Activated CD8-positive, alpha-beta T cell treated with anti-CD3 and anti-CD28 coated beads for 36 hours (primary cell): ENCODE measurements at regions not wholly inside any gene's neighbourhood (a gene's known extent, or its start where the extent isn't known, plus 50 kb on each side); places are given as distances from the start of the nearest gene placed in this dataset.

Experiments
- ATAC-seq: fragments of 200-7000 bp; cut with Tn5 transposase; one replicate; pipeline ENCODE4 v1.10.0; 2021; ENCODE audit warnings: mild to moderate bottlenecking, moderate library complexity
- CTCF ChIA-PET: fragments of 350-600 bp; sonication (Branson Sonifier 250); formaldehyde crosslinking; loops from one replicate; lab custom pipeline; 2021; ENCODE audit warnings: antibody characterized with exemption; lab: Charles Lee
- POLR2A ChIA-PET: fragments of 350-600 bp; sonication (Branson Sonifier 250); formaldehyde crosslinking; loops from one replicate; lab custom pipeline; 2021; ENCODE audit warnings: antibody characterized with exemption; lab: Charles Lee
- DNase-seq: peaks from one replicate; pipeline ENCODE4 v3.0.0-alpha.2; 2020
- H3K27ac Mint-ChIP-seq: one replicate; pipeline ENCODE4 v1.8.0; 2021; ENCODE audit warnings: mild to moderate bottlenecking, mixed read lengths
- H3K27me3 Mint-ChIP-seq: one replicate; pipeline ENCODE4 v1.8.0; 2021; ENCODE audit warnings: mixed read lengths
- H3K36me3 Mint-ChIP-seq: one replicate; pipeline ENCODE4 v1.8.0; 2021; ENCODE audit warnings: low read depth, mixed read lengths
- H3K4me1 Mint-ChIP-seq: one replicate; pipeline ENCODE4 v1.8.0; 2021; ENCODE audit warnings: low read depth, mixed read lengths
- H3K4me3 Mint-ChIP-seq: one replicate; pipeline ENCODE4 v1.8.0; 2021; ENCODE audit warnings: mild to moderate bottlenecking, moderate library complexity, mixed read lengths
- H3K9me3 Mint-ChIP-seq: one replicate; pipeline ENCODE4 v1.8.0; 2021; ENCODE audit warnings: mixed read lengths
- CTCF ChIP-seq: fragments of 200-600 bp; IDR thresholded peaks from one replicate; pipeline ENCODE4 v1.8.0; 2022; ENCODE audit warnings: antibody characterized with exemption, mild to moderate bottlenecking
- intact Hi-C: fragments of 100-400 bp; cut with micrococcal nuclease; formaldehyde crosslinking; loops from one replicate; pipeline ENCODE4 v1.10.0; 2022

DNA sequence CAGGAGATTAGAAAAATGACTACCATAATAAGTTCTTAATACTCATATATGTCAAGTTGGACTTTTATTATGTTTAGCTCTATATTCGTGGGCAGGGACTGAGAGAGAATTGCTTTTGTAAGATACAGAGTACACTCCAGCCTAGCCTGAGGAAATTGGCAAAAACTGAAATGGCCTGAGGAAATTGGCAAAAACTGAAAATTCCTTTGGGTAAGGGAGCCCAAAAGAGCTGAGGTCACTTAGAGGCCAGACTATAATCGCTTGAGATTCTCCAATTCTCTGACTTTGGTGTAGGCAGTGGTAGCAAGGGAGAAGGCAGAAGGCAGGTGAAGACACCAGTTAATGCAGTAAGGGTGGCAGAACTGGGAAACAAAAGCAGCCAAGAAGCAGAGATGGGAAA, 124.5 kb upstream of the HCCS start:
- Mint-ChIP-seq H3K4me3 (no peak overlapping the region), H3K27me3 (no peaks in the 10 kb centered on the region), H3K9me3 (no peaks in the 10 kb centered on the region), H3K4me1 (no peaks in the 10 kb centered on the region), H3K36me3 (no peaks in the 10 kb centered on the region), H3K27ac (no peak overlapping the region)
- no peak for DNase-seq
- no peak for TF ChIP-seq CTCF
- no peak for ATAC-seq
- POLR2A ChIA-PET: no interaction called here
- intact Hi-C loops: no loop called here
- CTCF ChIA-PET: no interaction called here

DNA sequence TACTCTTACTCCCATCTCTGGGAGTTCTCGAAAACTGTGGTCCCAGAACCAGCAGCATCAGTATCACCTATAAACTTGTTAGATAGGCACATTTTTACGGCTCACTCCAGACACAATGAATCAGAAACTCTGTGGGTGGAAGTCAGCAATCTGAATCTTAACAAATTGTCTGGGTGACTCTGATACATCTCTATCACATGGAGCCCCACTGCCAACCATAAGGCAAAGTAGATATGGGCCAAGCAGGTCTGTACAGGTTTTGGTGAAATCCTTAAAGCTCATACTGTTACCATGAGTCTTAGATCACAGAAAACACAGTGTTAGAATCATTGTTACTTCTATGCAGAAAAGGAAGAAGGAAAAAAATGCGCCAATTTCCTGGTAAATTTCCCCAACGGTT, 122.5 kb upstream of the HCCS start:
- Mint-ChIP-seq H3K9me3 (peaks cover 1% of the 10 kb centered on the region), H3K27me3 (no peaks in the 10 kb centered on the region), H3K4me3 (no peak overlapping the region), H3K27ac (no peak overlapping the region), H3K4me1 (no peaks in the 10 kb centered on the region), H3K36me3 (no peaks in the 10 kb centered on the region)
- intact Hi-C loops: no loop called here
- ATAC-seq (no peak), DNase-seq (no peak)
- ChIA-PET POLR2A (no interaction called here), CTCF (no interaction called here)
- TF ChIP-seq CTCF: no peak

DNA sequence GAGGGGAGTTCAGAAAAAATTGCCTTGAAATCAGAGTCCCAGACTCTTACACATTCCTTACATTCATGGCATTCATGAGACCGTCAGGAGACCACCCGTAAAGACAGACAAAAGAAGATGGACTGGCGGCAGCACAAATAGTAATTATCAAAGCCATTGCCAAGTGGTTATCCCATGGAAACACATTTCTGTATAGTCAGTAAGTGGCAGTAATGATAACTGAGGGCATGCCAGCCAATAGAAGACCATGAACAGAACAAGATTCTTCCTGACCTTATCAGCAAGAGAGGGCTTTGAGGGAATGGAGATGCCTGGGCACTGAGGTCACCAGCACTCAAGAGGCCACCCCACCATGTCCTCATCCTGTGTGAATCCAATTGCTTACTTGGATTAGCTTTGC, 121.7 kb upstream of the HCCS start:
- TF ChIP-seq CTCF: no peak
- no peak for DNase-seq
- no peak for ATAC-seq
- Mint-ChIP-seq H3K9me3 (peaks cover 1% of the 10 kb centered on the region), H3K27me3 (no peaks in the 10 kb centered on the region), H3K4me1 (no peaks in the 10 kb centered on the region), H3K27ac (no peak overlapping the region), H3K36me3 (no peaks in the 10 kb centered on the region), H3K4me3 (no peak overlapping the region)
- intact Hi-C loops: no loop called here
- ChIA-PET POLR2A (no interaction called here), CTCF (no interaction called here)

DNA sequence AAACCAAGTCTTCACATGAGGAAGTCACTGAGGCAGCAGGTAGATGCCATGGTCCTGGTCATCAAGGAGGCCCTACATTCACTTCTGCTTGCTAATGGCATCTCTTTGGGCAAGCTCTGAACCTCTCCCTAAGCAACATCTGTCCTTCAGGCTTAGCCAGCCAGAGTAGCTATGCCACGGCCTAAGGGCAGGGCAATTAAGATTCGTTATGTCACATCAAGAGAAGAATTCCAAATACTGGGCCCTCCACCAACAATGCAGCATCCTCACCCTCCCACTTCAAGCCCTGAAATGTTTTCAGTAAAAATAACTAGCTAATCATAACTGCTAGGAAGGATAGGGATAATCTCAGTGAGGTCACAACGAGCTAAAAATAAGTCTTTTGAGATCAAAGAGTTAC, 120.7 kb upstream of the HCCS start:
- ATAC-seq (no peak), DNase-seq (no peak)
- H3K9me3 Mint-ChIP-seq: peaks cover 1% of the 10 kb centered on the region
- intact Hi-C loops: no loop called here
- H3K27me3 Mint-ChIP-seq: no peaks in the 10 kb centered on the region
- no peak for TF ChIP-seq CTCF
- H3K4me3 Mint-ChIP-seq: no peak overlapping the region
- CTCF ChIA-PET: no interaction called here
- POLR2A ChIA-PET: no interaction called here
- H3K27ac Mint-ChIP-seq: no peak overlapping the region
- no peaks in the 10 kb centered on the region for H3K36me3 Mint-ChIP-seq
- H3K4me1 Mint-ChIP-seq: no peaks in the 10 kb centered on the region

GRCh38 chrX:10990976-10991375, 120.2 kb upstream of the HCCS start:
- ChIA-PET POLR2A (no interaction called here), CTCF (no interaction called here)
- intact Hi-C loops: no loop called here
- peaks cover 1% of the 10 kb centered on the region for H3K9me3 Mint-ChIP-seq
- no peaks in the 10 kb centered on the region for H3K36me3 Mint-ChIP-seq
- ATAC-seq (no peak), DNase-seq (no peak)
- no peak overlapping the region for H3K4me3 Mint-ChIP-seq
- no peaks in the 10 kb centered on the region for H3K4me1 Mint-ChIP-seq
- no peaks in the 10 kb centered on the region for H3K27me3 Mint-ChIP-seq
- no peak for TF ChIP-seq CTCF
- no peak overlapping the region for H3K27ac Mint-ChIP-seq
